GM21526 (cell line): ENCODE measurements at regions not wholly inside any gene's neighbourhood (a gene's known extent, or its start where the extent isn't known, plus 50 kb on each side); places are given as distances from the start of the nearest gene placed in this dataset.

Source experiments
- ATAC-seq: cut with Tn5 transposase; IDR thresholded peaks from one replicate; pipeline ENCODE4 v1.9.1; 2021; ENCODE audit warnings: moderate library complexity; ENCODE audit not compliant: unreplicated experiment, low FRiP score

GRCh38 chr9:86705490-86705889, 241.8 kb downstream of the GAS1 start:
- ATAC-seq = no peak

GRCh38 chr9:86703346-86703745, 244.0 kb downstream of the GAS1 start:
- ATAC-seq = no peak

- no peak for ATAC-seq
Observed at GRCh38 chr9:86700629-86701028, 246.7 kb downstream of the GAS1 start.

GRCh38 chr9:86697999-86698398, 249.3 kb downstream of the GAS1 start:
- ATAC-seq = no peak

GRCh38 chr9:86697213-86697612, 250.1 kb downstream of the GAS1 start:
- no peak for ATAC-seq

GRCh38 chr9:86695910-86696424, 251.3 kb downstream of the GAS1 start:
- ATAC-seq = no peak

GRCh38 chr9:86690034-86690433, 257.3 kb downstream of the GAS1 start:
- no peak for ATAC-seq

GRCh38 chr9:86687788-86688187, 259.5 kb downstream of the GAS1 start:
- ATAC-seq = no peak

- ATAC-seq = no peak
Observed at GRCh38 chr9:86685556-86685955, 261.8 kb downstream of the GAS1 start.

GRCh38 chr9:86684148-86684547, 263.2 kb downstream of the GAS1 start:
- ATAC-seq = no peak

GRCh38 chr9:86682240-86682639, 265.1 kb downstream of the GAS1 start:
- no peak for ATAC-seq

GRCh38 chr9:86679909-86680308, 267.4 kb downstream of the GAS1 start:
- ATAC-seq = no peak

GRCh38 chr9:86676396-86676795, 270.9 kb downstream of the GAS1 start:
- no peak for ATAC-seq

GRCh38 chr9:86675805-86676204, 271.5 kb downstream of the GAS1 start:
- no peak for ATAC-seq

- no peak for ATAC-seq
Observed at GRCh38 chr9:86674487-86674886, 272.8 kb downstream of the GAS1 start.

GRCh38 chr9:86672966-86673365, 274.3 kb downstream of the GAS1 start:
- ATAC-seq = no peak

- ATAC-seq = no peak
Observed at GRCh38 chr9:86672301-86672700, 275.0 kb downstream of the GAS1 start.

- no peak for ATAC-seq
Observed at GRCh38 chr9:86671018-86671417, 276.3 kb downstream of the GAS1 start.

GRCh38 chr9:86670536-86670935, 276.8 kb downstream of the GAS1 start:
- no peak for ATAC-seq

GRCh38 chr9:86670076-86670475, 277.2 kb downstream of the GAS1 start:
- ATAC-seq = no peak

- no peak for ATAC-seq
Observed at GRCh38 chr9:86669422-86669821, 277.9 kb downstream of the GAS1 start.

GRCh38 chr9:86668488-86668887, 278.8 kb downstream of the GAS1 start:
- no peak for ATAC-seq

- no peak for ATAC-seq
Observed at GRCh38 chr9:86667307-86667706, 280.0 kb downstream of the GAS1 start.
